Cardiac muscle cell (in vitro differentiated cells and primary cell): ENCODE measurements at regions not wholly inside any gene's neighbourhood (a gene's known extent, or its start where the extent isn't known, plus 50 kb on each side); places are given as distances from the start of the nearest gene placed in this dataset.

ENCODE experiments used
- DNase-seq, 2 donors: peaks; one replicate each; pipeline versions ENCODE4 v3.0.0 to v3.0.0-alpha.2; 2010 to 2017; ENCODE audit warnings: low read depth in 1 of 2, low spot score in 1 of 2
- H3K27ac ChIP-seq: fragments of 200-600 bp; sonication (generic); 2 replicates; pipeline ENCODE4 v1.5.1; 2016
- H3K27me3 ChIP-seq: fragments of 200-600 bp; sonication (generic); 2 replicates; pipeline ENCODE4 v1.6.0; 2016; ENCODE audit warnings: control low read depth
- H3K36me3 ChIP-seq: fragments of 200-600 bp; sonication (generic); 2 replicates; pipeline ENCODE4 v1.5.1; 2016; ENCODE audit warnings: control low read depth
- H3K4me1 ChIP-seq: fragments of 200-600 bp; sonication (generic); 2 replicates; pipeline ENCODE4 v1.8.1; 2017; ENCODE audit warnings: low read depth, mild to moderate bottlenecking, mixed run types
- H3K4me3 ChIP-seq: fragments of 200-600 bp; sonication (generic); 2 replicates; pipeline ENCODE4 v1.5.1; 2016; ENCODE audit warnings: mild to moderate bottlenecking
- H3K9me3 ChIP-seq: fragments of 200-600 bp; sonication (generic); 2 replicates; pipeline ENCODE4 v1.5.1; 2017; ENCODE audit warnings: low read depth, mild to moderate bottlenecking, control low read depth
- TF ChIP-seq, protein P1 (sequence below): IDR thresholded peaks from 2 replicates; pipeline ENCODE4 v1.5.1; 2012; ENCODE audit warnings: low read depth, mild to moderate bottlenecking, low read length

DNA sequence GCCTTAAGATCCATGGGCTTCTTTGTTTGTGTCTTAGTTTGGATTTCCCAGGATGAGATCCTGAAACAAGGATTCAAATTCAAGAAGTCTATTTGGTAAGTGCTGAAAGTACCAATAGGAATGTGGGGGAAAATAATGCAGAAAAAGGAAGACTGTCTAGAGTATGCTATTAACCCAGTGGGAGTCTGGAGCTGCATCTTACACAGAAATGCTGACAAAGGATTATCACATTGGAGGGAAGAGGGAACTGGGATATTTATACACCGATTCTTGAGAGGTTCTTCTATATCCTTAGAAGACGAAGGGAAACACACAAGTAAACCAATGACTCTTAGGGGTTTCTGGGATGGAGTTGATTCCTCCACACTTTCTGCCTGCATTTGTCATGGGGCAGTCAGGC, 294.8 kb upstream of the FIGN start:
- no peak for DNase-seq
- no peak overlapping the region for H3K4me3 ChIP-seq
- H3K9me3 ChIP-seq = no peaks in the 10 kb centered on the region
- TF ChIP-seq, protein P1, sequence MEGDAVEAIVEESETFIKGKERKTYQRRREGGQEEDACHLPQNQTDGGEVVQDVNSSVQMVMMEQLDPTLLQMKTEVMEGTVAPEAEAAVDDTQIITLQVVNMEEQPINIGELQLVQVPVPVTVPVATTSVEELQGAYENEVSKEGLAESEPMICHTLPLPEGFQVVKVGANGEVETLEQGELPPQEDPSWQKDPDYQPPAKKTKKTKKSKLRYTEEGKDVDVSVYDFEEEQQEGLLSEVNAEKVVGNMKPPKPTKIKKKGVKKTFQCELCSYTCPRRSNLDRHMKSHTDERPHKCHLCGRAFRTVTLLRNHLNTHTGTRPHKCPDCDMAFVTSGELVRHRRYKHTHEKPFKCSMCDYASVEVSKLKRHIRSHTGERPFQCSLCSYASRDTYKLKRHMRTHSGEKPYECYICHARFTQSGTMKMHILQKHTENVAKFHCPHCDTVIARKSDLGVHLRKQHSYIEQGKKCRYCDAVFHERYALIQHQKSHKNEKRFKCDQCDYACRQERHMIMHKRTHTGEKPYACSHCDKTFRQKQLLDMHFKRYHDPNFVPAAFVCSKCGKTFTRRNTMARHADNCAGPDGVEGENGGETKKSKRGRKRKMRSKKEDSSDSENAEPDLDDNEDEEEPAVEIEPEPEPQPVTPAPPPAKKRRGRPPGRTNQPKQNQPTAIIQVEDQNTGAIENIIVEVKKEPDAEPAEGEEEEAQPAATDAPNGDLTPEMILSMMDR = no peak
- no peak overlapping the region for H3K27ac ChIP-seq
- no peaks in the 10 kb centered on the region for H3K4me1 ChIP-seq
- no peaks in the 10 kb centered on the region for H3K27me3 ChIP-seq
- no peaks in the 10 kb centered on the region for H3K36me3 ChIP-seq

DNA sequence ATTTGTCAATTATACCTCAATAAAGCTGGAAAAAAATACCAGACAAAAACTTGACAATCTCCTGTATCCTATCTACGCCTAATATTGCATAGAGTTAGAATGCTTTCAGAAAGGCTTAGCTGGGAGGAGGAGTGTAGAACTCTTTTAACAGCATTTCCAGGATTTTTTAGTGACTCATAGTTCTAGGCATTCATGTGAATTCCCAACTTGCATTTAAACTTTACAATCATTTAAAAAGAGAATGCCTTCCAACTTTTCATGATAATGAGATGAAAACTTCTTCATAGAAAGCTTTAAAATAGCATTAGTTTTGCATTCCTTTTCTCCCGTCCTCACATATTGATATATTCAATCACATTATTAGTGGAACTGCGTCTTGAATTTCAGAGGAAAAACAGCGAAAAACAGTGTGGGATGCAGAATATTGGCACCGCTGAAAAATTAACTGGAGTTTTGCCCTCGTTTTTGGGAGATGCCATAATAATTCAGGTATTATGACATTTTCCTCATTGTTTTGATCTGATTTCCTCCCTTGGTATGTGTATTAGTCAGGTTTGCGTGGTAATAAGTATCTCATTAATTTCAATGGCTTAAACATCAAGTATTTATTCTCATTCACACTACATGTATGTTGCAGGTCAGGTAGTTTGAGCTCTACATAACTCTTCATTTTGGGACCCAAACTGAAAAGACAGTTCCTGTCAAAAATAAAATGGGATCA, 293.2 kb upstream of the FIGN start:
- no peak overlapping the region for H3K27ac ChIP-seq
- H3K27me3 ChIP-seq = no peaks in the 10 kb centered on the region
- H3K4me3 ChIP-seq = no peak overlapping the region
- H3K4me1 ChIP-seq = no peaks in the 10 kb centered on the region
- H3K36me3 ChIP-seq = no peaks in the 10 kb centered on the region
- peak in 1 of 2 donors; percentile 50 for DNase-seq
- TF ChIP-seq, protein P1 = no peak
- no peaks in the 10 kb centered on the region for H3K9me3 ChIP-seq

DNA sequence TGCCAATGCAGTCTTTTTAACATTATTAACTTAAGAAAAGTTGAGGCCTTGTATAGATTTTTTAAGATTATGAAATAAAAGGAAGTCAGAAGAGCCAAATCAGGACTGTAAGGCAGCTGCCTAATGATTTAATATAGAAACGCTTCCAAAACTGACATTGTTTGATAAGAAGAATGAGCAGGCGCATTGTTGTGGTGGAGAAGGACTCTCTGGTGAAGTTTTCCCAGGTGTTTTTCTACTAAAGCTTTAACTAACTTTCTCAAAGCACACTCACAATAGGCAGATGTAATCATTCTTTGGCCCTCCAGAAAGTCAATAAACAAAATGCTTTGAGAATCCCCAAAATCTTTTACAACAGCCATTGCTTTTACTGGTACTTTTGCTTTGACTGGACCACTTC, 288.6 kb upstream of the FIGN start:
- Histone ChIP-seq H3K4me1 (no peaks in the 10 kb centered on the region), H3K27me3 (no peaks in the 10 kb centered on the region), H3K9me3 (no peaks in the 10 kb centered on the region), H3K36me3 (no peaks in the 10 kb centered on the region), H3K27ac (no peak overlapping the region), H3K4me3 (no peak overlapping the region)
- TF ChIP-seq, protein P1 = no peak
- no peak for DNase-seq

DNA sequence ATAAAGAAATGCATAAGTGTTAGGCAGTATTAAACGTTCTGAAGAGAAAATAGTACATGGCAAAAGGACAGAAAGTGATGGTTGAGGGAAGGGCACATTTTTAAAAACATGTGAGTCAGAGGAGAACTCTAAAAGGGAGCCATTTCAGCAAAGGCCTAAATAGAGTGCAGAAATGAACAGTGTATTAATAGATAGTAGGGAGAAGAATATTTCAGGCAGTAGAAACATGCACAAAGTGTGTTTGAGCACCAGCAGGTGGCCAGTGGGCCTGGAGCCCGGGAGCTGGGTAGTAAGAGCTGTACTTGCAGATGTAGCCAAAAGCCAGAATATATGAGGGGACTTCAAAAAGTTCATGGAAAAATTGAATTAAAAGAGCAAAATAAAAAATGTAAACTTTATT, 288.1 kb upstream of the FIGN start:
- Histone ChIP-seq H3K4me1 (no peaks in the 10 kb centered on the region), H3K27ac (no peak overlapping the region), H3K4me3 (no peak overlapping the region), H3K9me3 (no peaks in the 10 kb centered on the region), H3K36me3 (no peaks in the 10 kb centered on the region), H3K27me3 (no peaks in the 10 kb centered on the region)
- no peak for DNase-seq
- TF ChIP-seq, protein P1 = no peak

DNA sequence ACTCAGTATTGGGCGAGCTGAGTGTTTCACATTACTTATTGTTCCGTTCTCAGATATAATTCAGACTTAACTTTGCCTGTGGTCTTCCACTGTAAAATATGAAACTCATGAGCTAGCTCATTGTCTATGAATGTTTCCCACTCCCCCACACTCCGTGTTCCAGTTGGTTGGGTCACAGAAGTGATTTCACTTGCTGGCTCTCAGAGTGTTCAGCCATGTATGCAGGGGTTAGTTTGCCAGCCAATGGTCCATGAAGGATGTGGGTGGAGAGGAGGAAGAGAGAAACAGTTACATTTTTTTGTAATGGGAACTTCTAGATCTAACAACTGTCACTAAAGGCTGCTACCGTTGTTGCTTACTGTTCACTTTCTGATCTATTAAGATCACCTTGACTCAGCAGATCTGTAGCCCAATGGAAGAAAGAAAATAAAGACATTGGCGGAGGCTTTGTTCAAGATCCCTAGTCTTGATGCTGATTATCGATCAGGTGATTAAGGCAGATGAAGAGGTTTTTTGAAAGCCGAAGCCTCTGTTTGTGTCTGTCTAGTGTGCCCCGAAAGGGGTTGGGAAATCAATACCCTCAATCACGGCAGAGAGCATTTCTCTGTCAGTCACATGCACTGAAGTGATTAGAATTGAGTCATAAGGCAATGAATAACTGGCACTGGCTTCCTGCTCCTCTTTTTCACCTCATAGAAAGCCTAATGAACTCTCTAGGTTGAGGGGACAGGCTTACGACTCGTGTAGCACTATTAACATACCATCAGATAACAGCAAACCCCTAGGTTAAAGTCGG, 279.7 kb upstream of the FIGN start:
- Histone ChIP-seq H3K27me3 (no peaks in the 10 kb centered on the region), H3K36me3 (no peaks in the 10 kb centered on the region), H3K4me3 (no peak overlapping the region), H3K27ac (no peak overlapping the region), H3K9me3 (no peaks in the 10 kb centered on the region), H3K4me1 (no peaks in the 10 kb centered on the region)
- TF ChIP-seq, protein P1 = no peak
- DNase-seq = peak in 1 of 2 donors; percentile 29
